Stimulated activated CD8-positive, alpha-beta memory T cell treated with anti-CD3 and anti-CD28 coated beads, Interleukin-12 subunit alpha, Interleukin-12 subunit beta, amount 100 ng/mL, for 4 hours (primary cell): ENCODE measurements at regions not wholly inside any gene's neighbourhood (a gene's known extent, or its start where the extent isn't known, plus 50 kb on each side); places are given as distances from the start of the nearest gene placed in this dataset.
"Not testable (repeated sequence)": the region's sequence is repeated elsewhere in the genome, so short reads cannot be mapped to it uniquely, and the experiment has no call there.

Experiments used
- DNase-seq: peaks from one replicate; pipeline ENCODE4 v3.0.0-alpha.2; 2020; ENCODE audit warnings: low read depth

DNA sequence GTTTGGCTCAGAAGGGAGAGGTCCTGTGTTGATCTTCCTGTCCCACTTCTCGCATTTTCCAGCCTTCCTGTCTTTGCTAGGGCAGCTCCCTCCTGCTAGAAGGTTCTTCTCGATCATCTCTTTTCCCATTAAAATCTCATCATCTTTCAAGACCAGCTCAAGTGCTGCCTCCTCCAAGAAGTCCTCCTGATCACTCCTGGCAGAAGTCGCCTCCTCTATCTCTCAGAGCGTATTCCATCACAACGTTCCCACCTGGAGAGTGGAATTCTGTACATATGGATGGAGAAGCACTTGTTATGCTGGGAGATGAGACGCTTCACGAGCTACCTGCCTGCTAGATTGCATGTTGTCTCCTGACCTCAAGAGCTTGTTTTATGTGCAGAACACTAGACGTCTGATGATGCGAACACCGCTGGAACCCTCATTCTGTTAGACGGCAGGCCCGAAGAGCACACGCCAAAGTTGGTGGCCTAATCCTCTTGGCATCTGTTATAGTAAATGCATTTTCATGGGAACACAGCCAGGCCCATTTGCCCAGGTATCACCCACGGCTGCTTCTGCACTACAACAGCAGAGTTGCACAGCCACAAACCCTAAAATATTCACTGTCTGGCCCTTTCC, 68.0 kb upstream of the INSIG1 start:
- no peak for DNase-seq

DNA sequence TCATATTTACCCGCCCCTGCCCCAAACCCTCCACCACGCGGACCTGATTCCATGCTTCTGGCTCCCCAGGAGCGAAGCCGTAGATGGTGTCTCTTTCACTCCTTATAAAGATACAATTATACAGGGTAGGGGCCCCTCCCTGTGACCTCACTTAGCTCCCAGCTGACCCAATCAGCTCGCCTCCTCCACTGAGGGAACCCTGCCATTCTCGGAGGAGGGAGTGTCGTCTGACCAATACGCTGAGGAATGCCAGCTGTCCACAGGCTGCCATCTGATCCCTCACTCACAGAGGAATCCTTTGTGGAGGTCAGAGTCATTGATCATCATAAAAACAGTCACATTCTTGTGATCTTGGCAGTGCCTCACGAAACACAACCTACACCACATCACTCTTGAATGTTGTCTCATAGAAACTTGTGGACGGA, 67.5 kb upstream of the INSIG1 start:
- no peak for DNase-seq

DNA sequence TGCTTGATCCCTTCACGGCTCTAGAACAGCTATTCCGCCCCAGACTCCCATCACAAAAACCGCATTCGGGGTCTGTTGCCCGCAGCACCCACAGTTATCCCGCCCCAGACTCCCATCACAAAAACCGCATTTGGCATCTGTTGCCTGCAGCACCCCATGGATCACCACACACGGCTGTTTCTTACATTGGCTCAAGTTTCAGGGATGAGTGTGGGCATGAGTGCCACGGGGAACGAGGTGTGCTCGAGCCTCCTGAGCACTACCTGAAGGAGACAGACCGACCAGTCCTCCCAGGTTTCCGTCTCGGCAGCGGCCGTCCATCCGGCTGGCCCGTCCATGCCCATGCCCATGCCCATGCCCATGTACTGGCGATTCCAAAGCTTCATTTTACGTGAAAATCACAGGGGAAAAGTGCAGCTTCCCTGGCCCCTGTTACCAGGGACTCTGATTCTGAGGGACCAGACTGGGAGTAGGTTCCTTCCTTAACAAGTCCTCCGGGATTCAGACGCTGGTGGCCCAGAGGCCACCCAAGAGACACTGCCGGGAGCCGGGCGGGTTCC, 66.4 kb upstream of the INSIG1 start:
- no peak for DNase-seq

DNA sequence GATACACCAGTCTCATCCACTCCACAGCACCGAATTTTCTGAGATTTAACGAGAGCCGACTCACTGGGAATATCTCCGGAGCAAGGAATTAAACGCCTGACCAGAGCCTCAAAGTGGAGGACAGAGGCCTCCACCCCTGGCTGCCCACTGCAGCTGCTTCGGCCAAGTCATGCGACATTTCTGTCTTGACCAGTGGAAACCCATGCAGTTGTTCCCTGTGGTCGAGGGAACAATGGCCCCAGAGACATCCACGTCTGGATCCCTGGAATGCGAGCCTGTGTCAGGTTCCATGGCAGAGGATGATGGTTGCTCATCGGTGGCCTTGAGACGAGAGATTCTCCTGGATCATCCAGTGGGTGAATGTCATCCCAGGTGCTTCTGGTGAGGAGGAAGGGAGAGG, 65.7 kb upstream of the INSIG1 start:
- DNase-seq = no peak

DNA sequence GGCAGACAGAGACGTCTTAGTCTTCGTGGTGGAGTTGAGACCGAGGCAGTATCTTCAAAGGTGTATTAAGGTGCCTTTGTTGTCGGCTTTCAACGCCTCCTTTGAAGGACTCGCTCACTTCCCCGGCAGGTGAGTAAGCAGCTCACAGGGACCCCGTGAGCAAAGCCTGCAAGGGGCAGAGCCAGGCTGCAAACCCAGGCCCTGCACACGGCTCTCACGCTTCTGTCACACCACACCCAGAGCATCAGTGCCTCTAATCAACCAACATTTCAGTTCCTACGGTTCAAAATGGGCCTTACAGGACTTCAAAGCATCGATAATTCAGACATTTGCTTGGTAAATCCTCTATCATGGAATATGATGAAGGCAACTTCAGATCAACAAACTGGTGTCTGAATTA, 64.8 kb upstream of the INSIG1 start:
- DNase-seq = no peak

DNA sequence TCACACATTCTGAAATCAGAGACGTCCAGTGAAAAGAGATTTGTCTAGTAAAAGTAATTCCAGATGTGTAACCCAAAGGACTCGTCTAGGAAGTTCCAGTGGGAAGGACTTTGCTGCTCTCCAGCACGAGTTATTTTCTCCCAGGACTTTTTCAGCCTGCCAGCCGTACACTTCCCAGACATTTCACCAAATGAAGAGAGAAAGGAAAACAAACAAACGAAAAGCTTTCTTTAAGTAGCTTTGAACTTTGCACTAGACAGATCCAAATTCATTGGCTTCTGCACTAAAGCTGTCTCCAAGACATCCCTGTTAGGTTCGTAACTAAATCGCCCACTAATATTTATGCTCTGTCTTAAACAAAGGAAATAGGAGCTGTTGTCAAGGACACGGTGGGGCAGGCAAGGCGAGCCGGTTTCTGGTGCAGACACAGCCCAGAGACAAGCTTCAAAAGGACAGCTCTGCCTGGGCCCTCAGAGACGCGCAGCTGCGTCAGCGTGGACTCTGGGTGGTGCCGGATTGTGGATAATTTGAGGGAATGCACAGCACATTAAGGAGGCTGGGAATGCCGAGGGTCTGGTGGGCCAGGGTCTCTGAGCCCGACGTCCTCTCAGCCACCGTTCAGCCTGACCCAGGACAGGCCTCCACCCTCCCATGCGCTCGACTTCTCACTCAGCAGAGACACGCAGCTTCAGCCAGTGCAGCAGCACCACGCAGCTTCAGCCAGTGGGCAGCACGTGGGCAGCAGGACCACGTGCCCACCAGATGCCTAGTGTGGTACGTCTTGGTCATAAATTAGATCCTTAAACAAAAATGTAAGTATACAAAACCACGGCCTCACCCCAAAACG, 64.1 kb upstream of the INSIG1 start:
- DNase-seq = no peak

DNA sequence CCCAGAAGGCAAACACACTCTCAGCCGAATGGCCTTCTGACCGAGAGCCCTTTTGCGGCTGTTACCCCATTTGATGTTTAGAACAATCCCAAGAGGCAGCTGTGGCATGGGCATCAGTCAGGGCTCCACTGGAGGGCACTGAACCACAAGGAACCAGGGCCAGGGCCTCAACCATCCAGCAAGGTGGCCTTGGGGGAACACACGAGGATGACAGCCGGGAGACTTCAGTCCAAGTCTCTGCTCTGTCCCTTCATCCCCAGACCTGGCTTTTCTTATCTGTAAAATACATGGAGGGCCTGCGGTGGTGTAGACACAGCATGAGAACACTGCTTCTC, 63.6 kb upstream of the INSIG1 start:
- DNase-seq = no peak

DNA sequence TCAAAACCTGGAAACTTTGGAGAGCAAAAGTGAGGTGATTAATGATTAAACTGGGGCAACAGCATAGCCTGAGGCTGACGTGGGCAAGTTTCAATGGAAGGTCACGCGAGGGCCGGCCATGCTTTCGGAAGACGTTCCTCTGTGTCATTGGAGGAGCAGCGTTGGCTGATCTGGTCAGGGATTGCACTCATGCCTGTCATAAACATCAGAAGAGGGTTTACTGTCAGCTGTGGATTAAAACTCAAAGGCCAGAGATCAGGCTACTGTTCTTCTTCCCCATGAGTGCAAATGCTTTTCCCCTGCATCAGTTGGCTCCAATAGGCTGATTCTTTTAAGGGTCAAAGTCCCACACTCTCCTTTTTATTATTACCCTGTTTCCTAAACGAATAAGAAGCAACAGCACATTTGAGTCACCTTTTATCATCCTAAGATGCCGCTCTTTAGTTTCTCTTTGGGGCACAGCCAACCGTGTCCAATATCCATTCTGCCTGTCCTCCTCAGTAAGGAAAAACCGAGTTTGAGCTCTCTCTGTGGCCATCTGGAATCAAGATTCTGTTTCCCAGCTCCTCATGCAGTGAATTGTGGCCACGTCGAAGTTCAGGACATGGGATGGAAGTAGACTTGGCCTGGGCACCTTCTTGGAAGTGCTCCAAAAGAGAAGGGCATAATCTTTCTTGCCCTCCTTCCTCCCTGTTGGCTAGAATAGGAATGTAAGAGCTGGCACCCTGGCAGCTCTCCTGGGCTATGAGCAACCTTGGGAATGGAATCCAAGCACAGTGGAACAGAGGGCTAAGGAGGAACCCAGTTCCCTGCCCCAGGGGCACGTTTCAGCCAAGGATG, 62.5 kb upstream of the INSIG1 start:
- no peak for DNase-seq

DNA sequence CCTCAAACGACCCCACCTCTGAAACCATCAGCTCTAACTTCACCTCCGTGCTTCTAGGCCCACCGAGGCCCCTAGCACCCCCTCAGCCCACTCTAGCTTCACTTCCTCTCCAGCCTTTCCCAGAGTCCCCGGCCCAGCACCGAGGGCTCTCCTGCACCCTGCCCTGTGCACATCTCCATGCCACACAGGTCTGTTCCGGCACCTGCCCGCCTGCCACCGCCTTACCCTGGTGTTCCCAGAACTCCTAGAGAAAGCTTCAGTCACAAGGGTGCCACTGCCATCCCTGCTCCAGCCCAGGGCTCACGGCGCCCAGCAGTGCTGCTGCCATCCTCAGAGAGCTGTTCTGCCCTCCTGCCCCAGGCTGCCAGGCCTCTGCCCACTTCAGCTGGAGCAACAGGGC, 61.3 kb upstream of the INSIG1 start:
- DNase-seq = no peak

DNA sequence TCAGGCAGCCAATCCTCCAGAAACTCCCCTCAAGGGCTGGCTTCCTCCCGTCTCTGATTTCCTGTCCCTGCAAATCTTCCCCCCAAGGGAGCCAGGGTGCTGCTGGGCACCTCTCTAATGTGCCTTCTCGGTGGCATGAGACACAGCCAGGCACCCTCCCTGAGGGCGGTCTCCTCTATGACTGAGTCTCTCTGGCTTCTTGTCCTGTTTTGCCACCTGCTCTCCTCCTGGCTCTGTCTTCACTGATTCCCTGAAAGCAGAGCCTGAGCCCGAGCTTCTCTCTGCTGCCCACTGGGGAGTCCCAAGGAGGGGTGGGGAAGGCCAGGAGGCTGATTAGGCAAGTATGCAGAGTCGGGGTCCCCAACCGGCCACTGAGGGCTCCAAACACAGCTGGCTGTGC, 60.4 kb upstream of the INSIG1 start:
- no peak for DNase-seq

DNA sequence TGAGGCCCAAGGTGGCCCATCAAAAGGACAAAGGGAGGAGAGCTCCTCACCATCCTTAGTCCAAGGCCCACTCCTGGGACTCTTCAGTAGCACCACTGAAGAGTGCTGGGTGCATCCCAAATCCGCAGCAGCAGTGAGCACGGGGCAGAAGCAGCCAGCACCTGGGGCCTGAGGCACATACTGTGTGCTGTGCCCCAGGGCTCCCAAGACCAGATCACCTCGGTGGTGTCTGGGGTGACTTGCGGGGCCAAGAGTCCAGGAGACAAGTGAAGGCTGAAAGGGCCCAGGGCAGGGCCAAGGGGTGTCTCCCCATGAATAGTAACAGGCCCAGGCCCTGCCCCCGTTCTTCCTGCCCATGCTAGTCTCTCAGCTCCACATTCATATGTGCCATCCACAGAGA, 59.9 kb upstream of the INSIG1 start:
- DNase-seq = no peak

DNA sequence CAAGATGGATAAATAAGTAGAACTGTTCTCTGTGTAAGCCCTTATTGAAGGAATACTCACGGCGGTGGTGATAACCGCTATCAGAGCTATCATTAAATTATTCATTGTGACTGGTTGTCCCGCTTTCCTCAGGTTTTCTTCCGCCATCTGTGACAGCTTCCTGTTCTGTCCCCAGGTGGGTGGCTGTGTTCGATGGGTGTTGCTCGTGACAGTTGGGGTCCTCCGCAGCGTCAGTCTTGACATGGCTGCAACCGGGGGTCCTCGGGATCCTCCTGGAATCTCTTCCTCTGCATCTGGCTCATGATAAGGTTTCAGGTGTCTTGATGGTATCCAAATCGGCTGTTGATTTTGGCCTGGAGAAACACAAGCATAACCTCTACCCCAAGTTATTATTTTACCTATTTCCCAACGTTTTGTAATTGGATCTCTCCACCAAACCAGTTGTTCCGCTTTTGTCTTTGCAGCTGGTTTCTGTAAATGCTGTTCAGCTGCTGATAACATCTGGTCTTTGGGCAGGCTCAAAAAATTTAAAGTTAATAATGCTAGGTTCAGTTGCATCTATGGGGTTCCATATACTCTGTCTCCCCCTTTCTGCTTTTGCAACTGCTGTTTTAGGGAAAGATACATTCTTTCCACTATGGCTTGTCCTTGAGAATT, 58.1 kb upstream of the INSIG1 start:
- not testable (repeated sequence) for DNase-seq

DNA sequence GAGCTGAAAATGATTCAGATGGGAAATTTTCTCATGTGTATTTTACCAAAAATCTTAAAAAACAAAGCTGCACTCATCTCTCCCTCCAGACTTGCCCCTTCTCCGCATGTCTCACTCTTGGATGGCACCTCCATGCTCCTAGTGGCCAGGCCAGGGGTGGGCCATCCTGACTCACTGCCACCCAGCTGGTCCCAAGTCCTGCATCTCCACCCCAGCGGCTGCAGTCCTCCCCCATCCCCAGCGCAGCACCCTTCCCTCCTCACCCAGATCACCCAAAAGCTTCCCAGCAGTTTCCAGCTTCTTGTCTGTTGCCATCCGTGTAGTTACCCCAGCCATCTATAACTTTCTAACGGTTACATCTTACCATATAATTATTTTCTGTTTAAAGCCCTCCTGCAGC, 53.0 kb upstream of the INSIG1 start:
- DNase-seq = no peak

DNA sequence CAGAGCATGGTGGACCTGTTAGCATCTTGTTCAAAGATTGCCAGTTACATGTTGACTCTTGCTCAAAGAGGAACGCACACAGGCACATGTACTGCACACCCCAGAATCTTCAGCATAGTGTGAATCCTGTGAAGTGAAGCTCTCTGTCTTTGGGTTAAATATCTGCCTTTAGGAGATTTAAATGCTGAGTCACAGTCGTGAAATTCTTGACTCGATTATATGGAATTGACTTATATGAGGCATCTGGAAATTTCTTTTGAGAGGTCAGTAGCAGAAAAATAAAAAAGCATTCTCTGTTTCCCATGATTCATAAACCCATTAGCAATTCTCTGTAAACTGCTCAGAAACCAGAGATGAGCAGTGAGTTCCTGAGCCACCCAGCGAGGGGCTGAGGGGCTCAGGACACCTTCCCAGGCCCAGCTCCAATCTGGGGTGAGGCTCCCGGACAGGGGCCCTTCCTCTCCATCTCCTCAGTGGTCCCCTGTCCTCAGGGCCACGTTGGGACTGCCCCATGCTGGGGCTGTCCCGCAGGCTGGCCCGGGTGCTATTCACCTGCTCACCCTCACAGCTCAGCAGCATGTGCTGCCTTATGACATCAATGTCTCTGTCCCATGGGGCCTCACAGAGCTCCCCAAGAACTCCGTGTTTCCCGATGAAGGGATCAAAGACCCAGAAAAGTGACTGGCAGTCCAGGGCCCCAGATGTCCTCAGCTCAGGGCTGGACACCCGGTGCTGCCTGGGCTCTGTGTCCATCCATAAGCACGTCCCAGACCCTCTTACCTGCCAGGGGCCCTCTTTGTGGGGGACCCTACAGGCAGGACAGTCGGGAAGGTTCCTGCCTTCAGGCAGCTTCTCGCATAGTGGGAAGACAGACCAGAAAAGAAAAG, 50.0 kb upstream of the INSIG1 start:
- DNase-seq = no peak
